GM12891 (cell line): ENCODE measurements at regions not wholly inside any gene's neighbourhood (a gene's known extent, or its start where the extent isn't known, plus 50 kb on each side); places are given as distances from the start of the nearest gene placed in this dataset.

Experiments used
- POLR2A ChIP-seq: IDR thresholded peaks from 2 replicates; pipeline ENCODE4 v1.6.1; 2011; ENCODE audit warnings: low read depth, low read length, control low read depth
- POLR2AphosphoS5 ChIP-seq: IDR thresholded peaks from 2 replicates; pipeline ENCODE4 v1.6.1; 2011; ENCODE audit warnings: low read depth, low read length, control low read depth

DNA sequence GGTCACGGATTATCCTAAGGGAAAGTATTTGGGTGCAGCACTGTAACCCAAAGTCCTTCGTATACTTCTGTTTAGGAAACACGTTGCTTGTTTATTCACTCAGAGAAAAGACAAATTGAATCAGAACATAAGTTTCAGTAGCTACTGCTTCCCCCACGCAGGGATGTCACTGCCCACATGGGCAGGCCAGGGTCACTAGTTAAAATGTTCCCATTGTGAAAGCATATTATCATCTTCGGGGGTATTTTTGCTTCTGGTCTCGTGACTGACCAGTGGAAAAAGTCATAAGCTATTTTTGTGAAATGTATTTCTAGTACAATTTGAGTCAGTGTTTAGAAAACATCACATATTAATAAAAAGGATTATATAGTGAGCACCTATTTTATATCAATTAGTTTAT lies 377.8 kb downstream of the PCDH7 start:
- no peak for TF ChIP-seq POLR2A
- no peak for TF ChIP-seq POLR2AphosphoS5
